ENCODE measurements at regions not wholly inside any gene's neighbourhood (a gene's known extent, or its start where the extent isn't known, plus 50 kb on each side); places are given as distances from the start of the nearest gene placed in this dataset.

DNA sequence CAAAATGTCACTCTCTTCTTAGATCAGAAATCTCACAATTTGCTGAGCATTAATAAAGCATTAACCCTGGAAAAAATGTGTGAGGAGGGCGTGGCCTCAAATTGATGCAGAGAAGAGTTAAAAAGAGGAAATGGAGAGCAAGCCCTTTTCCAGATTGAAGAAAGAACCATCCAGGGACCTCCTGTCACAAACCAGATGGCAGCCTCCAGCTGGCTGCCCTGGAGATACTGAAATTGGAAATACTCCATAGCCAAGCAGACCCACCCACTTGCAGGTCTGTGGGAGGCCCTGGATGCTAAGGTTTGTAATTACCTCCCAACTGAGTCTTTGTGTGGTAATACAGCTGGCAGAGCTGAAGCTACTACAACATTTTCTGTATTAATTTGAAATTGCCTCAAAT lies 214.9 kb downstream of the IL20RB start:
- WGBS, 2 donors, result 75 to 77% methylated on average over 1 of the region's 1 CpG
- H3K9ac ChIP-seq (ENCODE audit: insufficient read depth in 1 of 2, low read length in 2 of 2), result no peak overlapping the region
- no peaks in the 10 kb centered on the region for H3K27me3 ChIP-seq (ENCODE audit: control insufficient read depth in 3 of 3, insufficient read depth in 3 of 3, low read length in 2 of 3)
- H3K4me1 ChIP-seq (ENCODE audit: control insufficient read depth in 5 of 5, insufficient read depth in 5 of 5, low read length in 5 of 5), result no peaks in the 10 kb centered on the region
- TF ChIP-seq, protein P1, sequence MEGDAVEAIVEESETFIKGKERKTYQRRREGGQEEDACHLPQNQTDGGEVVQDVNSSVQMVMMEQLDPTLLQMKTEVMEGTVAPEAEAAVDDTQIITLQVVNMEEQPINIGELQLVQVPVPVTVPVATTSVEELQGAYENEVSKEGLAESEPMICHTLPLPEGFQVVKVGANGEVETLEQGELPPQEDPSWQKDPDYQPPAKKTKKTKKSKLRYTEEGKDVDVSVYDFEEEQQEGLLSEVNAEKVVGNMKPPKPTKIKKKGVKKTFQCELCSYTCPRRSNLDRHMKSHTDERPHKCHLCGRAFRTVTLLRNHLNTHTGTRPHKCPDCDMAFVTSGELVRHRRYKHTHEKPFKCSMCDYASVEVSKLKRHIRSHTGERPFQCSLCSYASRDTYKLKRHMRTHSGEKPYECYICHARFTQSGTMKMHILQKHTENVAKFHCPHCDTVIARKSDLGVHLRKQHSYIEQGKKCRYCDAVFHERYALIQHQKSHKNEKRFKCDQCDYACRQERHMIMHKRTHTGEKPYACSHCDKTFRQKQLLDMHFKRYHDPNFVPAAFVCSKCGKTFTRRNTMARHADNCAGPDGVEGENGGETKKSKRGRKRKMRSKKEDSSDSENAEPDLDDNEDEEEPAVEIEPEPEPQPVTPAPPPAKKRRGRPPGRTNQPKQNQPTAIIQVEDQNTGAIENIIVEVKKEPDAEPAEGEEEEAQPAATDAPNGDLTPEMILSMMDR (IDR thresholded peaks at IDR 0.05; ENCODE audit: control extremely low read depth, extremely low read depth), result no peak
- DNase-seq, result no peak
- no peak for ATAC-seq (ENCODE audit: insufficient read depth, low FRiP score)
- no peak overlapping the region for H3K4me3 ChIP-seq
- H3K9me3 ChIP-seq (ENCODE audit: control insufficient read depth in 4 of 4, insufficient read depth in 3 of 4, low read length in 3 of 4), result no peaks in the 10 kb centered on the region
- H3K27ac ChIP-seq (ENCODE audit: low read depth in 1 of 2, low read length in 1 of 2), result no peak overlapping the region
- no peaks in the 10 kb centered on the region for H3K36me3 ChIP-seq (ENCODE audit: control insufficient read depth in 4 of 4, insufficient read depth in 4 of 4, low read length in 4 of 4)

DNA sequence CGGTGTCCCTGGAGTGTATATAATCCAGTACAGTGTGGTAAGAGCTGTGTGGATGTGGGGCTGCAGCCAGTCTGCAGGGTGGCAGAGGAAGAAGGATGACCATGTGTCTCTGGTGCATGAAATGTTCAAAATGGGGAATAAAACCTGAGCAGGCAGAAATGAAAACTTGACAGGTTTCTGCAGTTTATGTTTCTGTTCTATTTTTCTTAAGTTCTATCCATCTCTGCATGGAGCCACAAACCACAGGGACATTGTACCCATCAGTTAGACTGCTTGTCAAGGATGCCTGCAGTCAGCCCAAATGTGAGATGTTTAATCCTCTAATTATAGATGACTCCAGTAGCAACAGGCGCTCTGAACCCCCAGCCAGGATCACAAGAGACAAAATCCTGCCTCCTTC lies 216.7 kb downstream of the IL20RB start:
- Histone ChIP-seq H3K27me3 (ENCODE audit: control insufficient read depth in 3 of 3, insufficient read depth in 3 of 3, low read length in 2 of 3) (no peaks in the 10 kb centered on the region), H3K4me3 (no peak overlapping the region), H3K9ac (ENCODE audit: insufficient read depth in 1 of 2, low read length in 2 of 2) (no peak overlapping the region), H3K27ac (ENCODE audit: low read depth in 1 of 2, low read length in 1 of 2) (no peak overlapping the region), H3K9me3 (ENCODE audit: control insufficient read depth in 4 of 4, insufficient read depth in 3 of 4, low read length in 3 of 4) (no peaks in the 10 kb centered on the region), H3K36me3 (ENCODE audit: control insufficient read depth in 4 of 4, insufficient read depth in 4 of 4, low read length in 4 of 4) (no peaks in the 10 kb centered on the region), H3K4me1 (ENCODE audit: control insufficient read depth in 5 of 5, insufficient read depth in 5 of 5, low read length in 5 of 5) (no peaks in the 10 kb centered on the region)
- ATAC-seq (ENCODE audit: insufficient read depth, low FRiP score), result no peak
- no peak for DNase-seq
- TF ChIP-seq, protein P1 (IDR thresholded peaks at IDR 0.05; ENCODE audit: control extremely low read depth, extremely low read depth), result no peak
- 81 to 85% methylated on average over 2 of the region's 2 CpGs for WGBS, 2 donors

DNA sequence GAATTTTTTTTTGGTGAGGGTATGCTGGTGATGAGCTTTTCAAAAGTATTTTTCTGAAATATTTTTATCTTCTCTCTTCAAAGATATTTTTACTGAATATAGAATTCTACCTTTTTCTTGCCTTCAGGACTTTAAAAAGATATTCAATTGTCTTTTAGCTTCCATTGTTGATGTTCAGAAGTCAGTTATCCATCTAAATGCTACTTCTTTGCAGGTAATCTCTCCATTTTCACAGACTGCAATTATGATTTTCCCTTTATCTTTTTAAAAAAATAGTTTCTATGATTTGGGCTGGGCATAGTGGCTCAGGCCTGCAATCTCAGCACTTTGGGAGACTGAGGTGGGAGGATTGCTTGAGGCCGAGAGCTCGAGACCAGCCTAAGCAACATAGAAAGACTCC lies 222.4 kb downstream of the IL20RB start:
- Histone ChIP-seq H3K36me3 (ENCODE audit: control insufficient read depth in 4 of 4, insufficient read depth in 4 of 4, low read length in 4 of 4) (no peaks in the 10 kb centered on the region), H3K27ac (ENCODE audit: low read depth in 1 of 2, low read length in 1 of 2) (no peak overlapping the region), H3K9ac (ENCODE audit: insufficient read depth in 1 of 2, low read length in 2 of 2) (no peak overlapping the region), H3K4me1 (ENCODE audit: control insufficient read depth in 5 of 5, insufficient read depth in 5 of 5, low read length in 5 of 5) (no peaks in the 10 kb centered on the region), H3K4me3 (no peak overlapping the region), H3K9me3 (ENCODE audit: control insufficient read depth in 4 of 4, insufficient read depth in 3 of 4, low read length in 3 of 4) (no peaks in the 10 kb centered on the region), H3K27me3 (ENCODE audit: control insufficient read depth in 3 of 3, insufficient read depth in 3 of 3, low read length in 2 of 3) (no peaks in the 10 kb centered on the region)
- DNase-seq, result no peak
- TF ChIP-seq, protein P1 (IDR thresholded peaks at IDR 0.05; ENCODE audit: control extremely low read depth, extremely low read depth), result no peak
- WGBS, 2 donors, result 93 to 94% methylated on average over 2 of the region's 2 CpGs
- ATAC-seq (ENCODE audit: insufficient read depth, low FRiP score), result no peak

Measured in lung (tissue), 11 donors.